ENCODE measurements at regions not wholly inside any gene's neighbourhood (a gene's known extent, or its start where the extent isn't known, plus 50 kb on each side); places are given as distances from the start of the nearest gene placed in this dataset.

DNA sequence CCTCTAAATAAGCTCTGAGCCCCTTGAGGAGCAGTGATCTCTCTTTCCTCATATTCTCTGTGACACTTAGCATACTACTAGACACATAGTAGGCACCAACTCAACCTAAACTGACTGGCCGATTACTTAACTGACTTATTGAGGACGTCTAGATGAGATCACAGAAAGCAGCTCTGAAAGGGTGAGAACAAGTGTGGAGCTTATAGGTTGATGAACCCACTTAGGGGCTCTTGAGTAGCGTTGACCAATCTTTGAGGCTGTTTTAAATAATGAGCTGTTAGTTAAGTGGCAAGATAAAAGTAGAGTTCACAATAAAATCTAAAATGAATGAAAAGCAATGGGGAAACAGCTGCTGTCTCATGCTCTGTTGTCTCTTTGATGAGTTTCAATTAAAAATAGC, 124.7 kb upstream of the TNPO1 start:
- H3K9me3 ChIP-seq (ENCODE audit: control insufficient read depth, insufficient read depth, low read depth, low read length): no peaks in the 10 kb centered on the region
- no peak overlapping the region for H3K27ac ChIP-seq (ENCODE audit: extremely low read depth, low read depth, low read length)
- no peaks in the 10 kb centered on the region for H3K36me3 ChIP-seq (ENCODE audit: control insufficient read depth in 2 of 2, insufficient read depth in 1 of 2, low read length in 2 of 2)
- H3K4me3 ChIP-seq (ENCODE audit: low read depth, low read length): no peak overlapping the region
- TF ChIP-seq ZNF785 (tag by site-specific recombination; IDR thresholded peaks at IDR 0.05) (no peak), GLIS2 (tag by site-specific recombination; IDR thresholded peaks at IDR 0.05) (no peak), ZXDB (tag by site-specific recombination; IDR thresholded peaks at IDR 0.05) (no peak), ZNF391 (tag by site-specific recombination; IDR thresholded peaks at IDR 0.05; ENCODE audit: borderline replicate concordance, low read depth) (no peak), ZNF19 (tag by site-specific recombination; IDR thresholded peaks at IDR 0.05; ENCODE audit: low read depth) (no peak), ZNF621 (tag by site-specific recombination; IDR thresholded peaks at IDR 0.05) (no peak), ZNF555 (tag by site-specific recombination; conservative IDR thresholded peaks at IDR 0.05) (no peak)
- TF ChIP-seq, protein P1, sequence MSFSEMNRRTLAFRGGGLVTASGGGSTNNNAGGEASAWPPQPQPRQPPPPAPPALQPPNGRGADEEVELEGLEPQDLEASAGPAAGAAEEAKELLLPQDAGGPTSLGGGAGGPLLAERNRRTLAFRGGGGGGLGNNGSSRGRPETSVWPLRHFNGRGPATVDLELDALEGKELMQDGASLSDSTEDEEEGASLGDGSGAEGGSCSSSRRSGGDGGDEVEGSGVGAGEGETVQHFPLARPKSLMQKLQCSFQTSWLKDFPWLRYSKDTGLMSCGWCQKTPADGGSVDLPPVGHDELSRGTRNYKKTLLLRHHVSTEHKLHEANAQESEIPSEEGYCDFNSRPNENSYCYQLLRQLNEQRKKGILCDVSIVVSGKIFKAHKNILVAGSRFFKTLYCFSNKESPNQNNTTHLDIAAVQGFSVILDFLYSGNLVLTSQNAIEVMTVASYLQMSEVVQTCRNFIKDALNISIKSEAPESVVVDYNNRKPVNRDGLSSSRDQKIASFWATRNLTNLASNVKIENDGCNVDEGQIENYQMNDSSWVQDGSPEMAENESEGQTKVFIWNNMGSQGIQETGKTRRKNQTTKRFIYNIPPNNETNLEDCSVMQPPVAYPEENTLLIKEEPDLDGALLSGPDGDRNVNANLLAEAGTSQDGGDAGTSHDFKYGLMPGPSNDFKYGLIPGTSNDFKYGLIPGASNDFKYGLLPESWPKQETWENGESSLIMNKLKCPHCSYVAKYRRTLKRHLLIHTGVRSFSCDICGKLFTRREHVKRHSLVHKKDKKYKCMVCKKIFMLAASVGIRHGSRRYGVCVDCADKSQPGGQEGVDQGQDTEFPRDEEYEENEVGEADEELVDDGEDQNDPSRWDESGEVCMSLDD (tag by site-specific recombination; IDR thresholded peaks at IDR 0.05): no peak
- TF ChIP-seq, protein P2, sequence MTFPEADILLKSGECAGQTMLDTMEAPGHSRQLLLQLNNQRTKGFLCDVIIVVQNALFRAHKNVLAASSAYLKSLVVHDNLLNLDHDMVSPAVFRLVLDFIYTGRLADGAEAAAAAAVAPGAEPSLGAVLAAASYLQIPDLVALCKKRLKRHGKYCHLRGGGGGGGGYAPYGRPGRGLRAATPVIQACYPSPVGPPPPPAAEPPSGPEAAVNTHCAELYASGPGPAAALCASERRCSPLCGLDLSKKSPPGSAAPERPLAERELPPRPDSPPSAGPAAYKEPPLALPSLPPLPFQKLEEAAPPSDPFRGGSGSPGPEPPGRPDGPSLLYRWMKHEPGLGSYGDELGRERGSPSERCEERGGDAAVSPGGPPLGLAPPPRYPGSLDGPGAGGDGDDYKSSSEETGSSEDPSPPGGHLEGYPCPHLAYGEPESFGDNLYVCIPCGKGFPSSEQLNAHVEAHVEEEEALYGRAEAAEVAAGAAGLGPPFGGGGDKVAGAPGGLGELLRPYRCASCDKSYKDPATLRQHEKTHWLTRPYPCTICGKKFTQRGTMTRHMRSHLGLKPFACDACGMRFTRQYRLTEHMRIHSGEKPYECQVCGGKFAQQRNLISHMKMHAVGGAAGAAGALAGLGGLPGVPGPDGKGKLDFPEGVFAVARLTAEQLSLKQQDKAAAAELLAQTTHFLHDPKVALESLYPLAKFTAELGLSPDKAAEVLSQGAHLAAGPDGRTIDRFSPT (tag by site-specific recombination; IDR thresholded peaks at IDR 0.05): no peak
- POLR2A ChIA-PET: interaction anchor here (1.0 kb wide), 1 partner anchor 127 kb away, joined by 3 read pairs; no protein-coding TSS in a partner anchor
- H3K4me1 ChIP-seq (ENCODE audit: control insufficient read depth, insufficient read depth, low read length): no peaks in the 10 kb centered on the region
- CTCF ChIA-PET: interaction anchor here (0.9 kb wide), 1 partner anchor 93 kb away, joined by 3 read pairs; no protein-coding TSS in a partner anchor

DNA sequence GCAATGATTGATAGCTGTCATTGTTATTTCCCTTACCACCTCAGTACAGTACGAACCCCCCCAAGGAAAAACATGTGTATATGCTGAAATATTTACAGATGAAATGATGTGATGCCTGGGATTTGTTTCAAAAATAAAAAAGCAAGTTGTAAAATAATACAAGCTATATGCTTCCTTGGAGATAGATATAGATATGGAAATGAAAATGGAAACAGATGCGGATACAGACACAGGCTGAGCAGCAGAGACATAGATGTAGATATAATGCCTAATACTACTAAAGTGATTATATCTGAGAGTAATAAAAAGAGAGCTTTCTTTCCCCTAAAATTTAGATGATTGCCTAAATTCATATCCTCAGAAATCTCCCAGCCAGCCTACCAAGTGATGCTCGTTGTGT, 127.5 kb upstream of the TNPO1 start:
- H3K36me3 ChIP-seq (ENCODE audit: control insufficient read depth in 2 of 2, insufficient read depth in 1 of 2, low read length in 2 of 2): no peaks in the 10 kb centered on the region
- no peak for TF ChIP-seq IKZF3 (tag by site-specific recombination; IDR thresholded peaks at IDR 0.05)
- ChIA-PET POLR2A (no interaction called here), CTCF (interaction anchor here (0.6 to 0.8 kb wide), 2 partner anchors 96 to 144 kb away, joined by 3 to 4 read pairs; no protein-coding TSS in a partner anchor)
- H3K4me3 ChIP-seq (ENCODE audit: low read depth, low read length): no peak overlapping the region
- no peak overlapping the region for H3K27ac ChIP-seq (ENCODE audit: extremely low read depth, low read depth, low read length)
- H3K4me1 ChIP-seq (ENCODE audit: control insufficient read depth, insufficient read depth, low read length): no peaks in the 10 kb centered on the region
- no peaks in the 10 kb centered on the region for H3K9me3 ChIP-seq (ENCODE audit: control insufficient read depth, insufficient read depth, low read depth, low read length)

DNA sequence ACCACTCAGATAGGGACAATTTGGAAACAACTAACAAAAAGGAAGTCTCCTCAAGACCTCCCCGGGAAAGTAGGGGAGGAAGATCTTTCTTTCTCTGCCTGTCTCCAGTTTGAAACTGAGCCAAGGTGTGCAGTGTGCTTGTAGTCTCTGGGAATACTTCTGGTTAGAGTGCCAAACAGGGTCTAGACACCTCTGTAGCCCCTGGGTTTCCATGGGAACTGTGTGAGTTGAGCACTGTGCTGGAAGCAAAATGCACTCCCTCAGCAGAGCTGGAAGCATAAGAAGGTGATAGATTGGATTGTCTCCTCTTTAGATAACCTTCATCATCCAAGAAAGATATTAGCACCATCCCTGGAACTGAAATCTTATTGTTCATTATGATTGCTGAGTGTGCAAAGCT, 129.2 kb upstream of the TNPO1 start:
- POLR2A ChIA-PET: no interaction called here
- H3K4me1 ChIP-seq (ENCODE audit: control insufficient read depth, insufficient read depth, low read length): no peaks in the 10 kb centered on the region
- H3K27ac ChIP-seq (ENCODE audit: extremely low read depth, low read depth, low read length): no peak overlapping the region
- no peak overlapping the region for H3K4me3 ChIP-seq (ENCODE audit: low read depth, low read length)
- TF ChIP-seq, protein P3, sequence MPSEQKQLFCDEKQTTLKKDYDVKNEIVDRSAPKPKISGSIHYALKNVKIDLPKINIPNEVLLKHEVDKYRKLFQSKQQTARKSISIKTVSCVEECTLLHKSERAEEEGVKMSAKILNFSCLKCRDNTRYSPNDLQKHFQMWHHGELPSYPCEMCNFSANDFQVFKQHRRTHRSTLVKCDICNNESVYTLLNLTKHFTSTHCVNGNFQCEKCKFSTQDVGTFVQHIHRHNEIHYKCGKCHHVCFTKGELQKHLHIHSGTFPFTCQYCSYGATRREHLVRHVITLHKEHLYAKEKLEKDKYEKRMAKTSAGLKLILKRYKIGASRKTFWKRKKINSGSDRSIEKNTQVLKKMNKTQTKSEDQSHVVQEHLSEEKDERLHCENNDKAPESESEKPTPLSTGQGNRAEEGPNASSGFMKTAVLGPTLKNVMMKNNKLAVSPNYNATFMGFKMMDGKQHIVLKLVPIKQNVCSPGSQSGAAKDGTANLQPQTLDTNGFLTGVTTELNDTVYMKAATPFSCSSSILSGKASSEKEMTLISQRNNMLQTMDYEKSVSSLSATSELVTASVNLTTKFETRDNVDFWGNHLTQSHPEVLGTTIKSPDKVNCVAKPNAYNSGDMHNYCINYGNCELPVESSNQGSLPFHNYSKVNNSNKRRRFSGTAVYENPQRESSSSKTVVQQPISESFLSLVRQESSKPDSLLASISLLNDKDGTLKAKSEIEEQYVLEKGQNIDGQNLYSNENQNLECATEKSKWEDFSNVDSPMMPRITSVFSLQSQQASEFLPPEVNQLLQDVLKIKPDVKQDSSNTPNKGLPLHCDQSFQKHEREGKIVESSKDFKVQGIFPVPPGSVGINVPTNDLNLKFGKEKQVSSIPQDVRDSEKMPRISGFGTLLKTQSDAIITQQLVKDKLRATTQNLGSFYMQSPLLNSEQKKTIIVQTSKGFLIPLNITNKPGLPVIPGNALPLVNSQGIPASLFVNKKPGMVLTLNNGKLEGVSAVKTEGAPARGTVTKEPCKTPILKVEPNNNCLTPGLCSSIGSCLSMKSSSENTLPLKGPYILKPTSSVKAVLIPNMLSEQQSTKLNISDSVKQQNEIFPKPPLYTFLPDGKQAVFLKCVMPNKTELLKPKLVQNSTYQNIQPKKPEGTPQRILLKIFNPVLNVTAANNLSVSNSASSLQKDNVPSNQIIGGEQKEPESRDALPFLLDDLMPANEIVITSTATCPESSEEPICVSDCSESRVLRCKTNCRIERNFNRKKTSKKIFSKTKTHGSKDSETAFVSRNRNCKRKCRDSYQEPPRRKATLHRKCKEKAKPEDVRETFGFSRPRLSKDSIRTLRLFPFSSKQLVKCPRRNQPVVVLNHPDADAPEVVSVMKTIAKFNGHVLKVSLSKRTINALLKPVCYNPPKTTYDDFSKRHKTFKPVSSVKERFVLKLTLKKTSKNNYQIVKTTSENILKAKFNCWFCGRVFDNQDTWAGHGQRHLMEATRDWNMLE (tag by site-specific recombination; conservative IDR thresholded peaks at IDR 0.05; ENCODE audit: low read depth): no peak
- TF ChIP-seq ZNF544 (tag by site-specific recombination; IDR thresholded peaks at IDR 0.05): no peak
- TF ChIP-seq HOXA7 (CRISPR knock-in tag; IDR thresholded peaks at IDR 0.05; ENCODE audit: borderline replicate concordance): no peak
- no peak for TF ChIP-seq ZNF184 (tag by site-specific recombination; IDR thresholded peaks at IDR 0.05)
- H3K36me3 ChIP-seq (ENCODE audit: control insufficient read depth in 2 of 2, insufficient read depth in 1 of 2, low read length in 2 of 2): no peaks in the 10 kb centered on the region
- no peaks in the 10 kb centered on the region for H3K9me3 ChIP-seq (ENCODE audit: control insufficient read depth, insufficient read depth, low read depth, low read length)
- CTCF ChIA-PET: interaction anchor here (0.6 kb wide), 1 partner anchor 12 kb away, joined by 4 read pairs; no protein-coding TSS in a partner anchor

Measured in HEK293 (cell line).